Immature natural killer cell (primary cell): ENCODE measurements at regions not wholly inside any gene's neighbourhood (a gene's known extent, or its start where the extent isn't known, plus 50 kb on each side); places are given as distances from the start of the nearest gene placed in this dataset.

Experiments
- DNase-seq, 3 donors: peaks; one replicate each; pipeline ENCODE4 v3.0.0; 2022; ENCODE audit warnings: mixed read lengths in 1 of 3
- H3K27ac Mint-ChIP-seq, 6 donors: one replicate each; pipeline ENCODE4 v1.8.0; 2020; ENCODE audit warnings: mixed read lengths in 6 of 6, mild to moderate bottlenecking in 5 of 6, inconsistent platforms in 4 of 6, moderate library complexity in 3 of 6
- H3K27me3 Mint-ChIP-seq, 3 donors: one replicate each; pipeline ENCODE4 v1.8.0; 2020 to 2021; ENCODE audit warnings: low read depth in 3 of 3, mild to moderate bottlenecking in 3 of 3, mixed read lengths in 3 of 3, moderate library complexity in 3 of 3, inconsistent platforms in 1 of 3
- H3K36me3 Mint-ChIP-seq, 3 donors: one replicate each; pipeline ENCODE4 v1.8.0; 2020; ENCODE audit warnings: mixed read lengths in 3 of 3, inconsistent platforms in 2 of 3, mild to moderate bottlenecking in 2 of 3
- H3K4me1 Mint-ChIP-seq, 2 donors: one replicate each; pipeline ENCODE4 v1.8.0; 2020; ENCODE audit warnings: inconsistent platforms in 2 of 2, mild to moderate bottlenecking in 2 of 2, mixed read lengths in 2 of 2, moderate library complexity in 1 of 2
- H3K4me3 Mint-ChIP-seq, 5 donors: one replicate each; pipeline ENCODE4 v1.8.0; 2020; ENCODE audit warnings: mild to moderate bottlenecking in 5 of 5, mixed read lengths in 5 of 5, inconsistent platforms in 3 of 5, moderate library complexity in 3 of 5
- H3K9me3 Mint-ChIP-seq, 6 donors: one replicate each; pipeline ENCODE4 v1.8.0; 2020; ENCODE audit warnings: mild to moderate bottlenecking in 6 of 6, mixed read lengths in 6 of 6, inconsistent platforms in 4 of 6, moderate library complexity in 3 of 6

- Mint-ChIP-seq H3K27ac (peak overlapping the region; percentile 90 to 98 (median 94)), H3K4me3 (peak overlapping the region; percentile 42 to 80 (median 62)), H3K4me1 (peaks cover 34 to 38% of the 10 kb centered on the region in 2 donors), H3K27me3 (peaks cover 3 to 10% (median 4%) of the 10 kb centered on the region in 3 donors), H3K9me3 (peaks cover 0 to 3% (median 0%) of the 10 kb centered on the region in 6 donors), H3K36me3 (peaks cover 0 to 7% (median 3%) of the 10 kb centered on the region in 3 donors)
- DNase-seq = peak; percentile 83 to 88 (median 85)
These were observed 99.7 kb upstream of the LIPC start for GRCh38 chr15:58331913-58332675.

GRCh38 chr15:58332676-58333400 lies 99.0 kb upstream of the LIPC start:
- peaks cover 3 to 6% (median 4%) of the 10 kb centered on the region in 3 donors for H3K27me3 Mint-ChIP-seq
- H3K4me1 Mint-ChIP-seq = peaks cover 34 to 38% of the 10 kb centered on the region in 2 donors
- no peak for DNase-seq
- H3K36me3 Mint-ChIP-seq = peaks cover 0 to 7% (median 3%) of the 10 kb centered on the region in 3 donors
- peak overlapping the region; percentile 90 to 98 (median 94) for H3K27ac Mint-ChIP-seq
- peak overlapping the region in 4 of 5 donors; percentile 60 to 80 (median 66) for H3K4me3 Mint-ChIP-seq
- H3K9me3 Mint-ChIP-seq = peaks cover 0 to 3% (median 0%) of the 10 kb centered on the region in 6 donors

GRCh38 chr15:58334803-58335202 lies 97.0 kb upstream of the LIPC start:
- Mint-ChIP-seq H3K4me3 (no peak overlapping the region), H3K36me3 (peaks cover 0 to 7% (median 3%) of the 10 kb centered on the region in 3 donors), H3K4me1 (peaks cover 34 to 37% of the 10 kb centered on the region in 2 donors), H3K9me3 (peaks cover 0 to 3% (median 0%) of the 10 kb centered on the region in 6 donors), H3K27me3 (peaks cover 3 to 5% (median 4%) of the 10 kb centered on the region in 3 donors), H3K27ac (no peak overlapping the region)
- no peak for DNase-seq

GRCh38 chr15:58336161-58336560 lies 95.6 kb upstream of the LIPC start:
- peaks cover 0 to 3% (median 0%) of the 10 kb centered on the region in 6 donors for H3K9me3 Mint-ChIP-seq
- no peak overlapping the region for H3K27ac Mint-ChIP-seq
- H3K36me3 Mint-ChIP-seq = peaks cover 0 to 7% (median 3%) of the 10 kb centered on the region in 3 donors
- peaks cover 24 to 26% of the 10 kb centered on the region in 2 donors for H3K4me1 Mint-ChIP-seq
- peaks cover 3 to 7% (median 5%) of the 10 kb centered on the region in 3 donors for H3K27me3 Mint-ChIP-seq
- no peak overlapping the region for H3K4me3 Mint-ChIP-seq
- DNase-seq = no peak

- Mint-ChIP-seq H3K27ac (no peak overlapping the region), H3K9me3 (peaks cover 0 to 1% (median 0%) of the 10 kb centered on the region in 6 donors), H3K4me3 (no peak overlapping the region), H3K36me3 (no peaks in the 10 kb centered on the region), H3K4me1 (no peaks in the 10 kb centered on the region), H3K27me3 (peaks cover 2 to 3% (median 2%) of the 10 kb centered on the region in 3 donors)
- DNase-seq = no peak
These were observed 91.6 kb upstream of the LIPC start for GRCh38 chr15:58340176-58340575.

GRCh38 chr15:58342508-58342907 lies 89.3 kb upstream of the LIPC start:
- Mint-ChIP-seq H3K27ac (no peak overlapping the region), H3K36me3 (no peaks in the 10 kb centered on the region), H3K4me3 (no peak overlapping the region), H3K4me1 (no peaks in the 10 kb centered on the region), H3K27me3 (peaks cover 2 to 3% (median 2%) of the 10 kb centered on the region in 3 donors), H3K9me3 (peaks cover 0 to 2% (median 0%) of the 10 kb centered on the region in 6 donors)
- no peak for DNase-seq

GRCh38 chr15:58344213-58345070 lies 87.3 kb upstream of the LIPC start:
- peaks cover 2 to 3% (median 2%) of the 10 kb centered on the region in 3 donors for H3K27me3 Mint-ChIP-seq
- peaks cover 0 to 2% (median 0%) of the 10 kb centered on the region in 6 donors for H3K9me3 Mint-ChIP-seq
- H3K4me1 Mint-ChIP-seq = peaks cover 7 to 11% of the 10 kb centered on the region in 2 donors
- DNase-seq = no peak
- H3K4me3 Mint-ChIP-seq = no peak overlapping the region
- H3K27ac Mint-ChIP-seq = no peak overlapping the region
- peaks cover 0 to 5% (median 4%) of the 10 kb centered on the region in 3 donors for H3K36me3 Mint-ChIP-seq

GRCh38 chr15:58346361-58346760 lies 85.4 kb upstream of the LIPC start:
- Mint-ChIP-seq H3K27me3 (peaks cover 2 to 6% (median 3%) of the 10 kb centered on the region in 3 donors), H3K36me3 (peaks cover 0 to 5% (median 4%) of the 10 kb centered on the region in 3 donors), H3K9me3 (peaks cover 0 to 2% (median 0%) of the 10 kb centered on the region in 6 donors), H3K4me3 (no peak overlapping the region), H3K4me1 (peaks cover 7 to 11% of the 10 kb centered on the region in 2 donors), H3K27ac (no peak overlapping the region)
- DNase-seq = no peak

- H3K36me3 Mint-ChIP-seq = peaks cover 0 to 5% (median 4%) of the 10 kb centered on the region in 3 donors
- no peak for DNase-seq
- peaks cover 0 to 2% (median 0%) of the 10 kb centered on the region in 6 donors for H3K9me3 Mint-ChIP-seq
- H3K4me3 Mint-ChIP-seq = no peak overlapping the region
- H3K4me1 Mint-ChIP-seq = peaks cover 7 to 11% of the 10 kb centered on the region in 2 donors
- H3K27me3 Mint-ChIP-seq = peaks cover 0 to 7% (median 6%) of the 10 kb centered on the region in 3 donors
- H3K27ac Mint-ChIP-seq = peak overlapping the region in 1 of 6 donors; percentile 13
These were observed 83.5 kb upstream of the LIPC start for GRCh38 chr15:58348095-58348812.

GRCh38 chr15:58352026-58352929 lies 79.5 kb upstream of the LIPC start:
- H3K27ac Mint-ChIP-seq = no peak overlapping the region
- H3K4me1 Mint-ChIP-seq = peaks cover 7 to 11% of the 10 kb centered on the region in 2 donors
- H3K36me3 Mint-ChIP-seq = peaks cover 0 to 5% (median 4%) of the 10 kb centered on the region in 3 donors
- no peak for DNase-seq
- no peak overlapping the region for H3K4me3 Mint-ChIP-seq
- no peaks in the 10 kb centered on the region for H3K9me3 Mint-ChIP-seq
- H3K27me3 Mint-ChIP-seq = peaks cover 0 to 7% (median 6%) of the 10 kb centered on the region in 3 donors

GRCh38 chr15:58355382-58355971 lies 76.3 kb upstream of the LIPC start:
- Mint-ChIP-seq H3K4me3 (no peak overlapping the region), H3K27ac (no peak overlapping the region), H3K27me3 (peaks cover 0 to 7% (median 4%) of the 10 kb centered on the region in 3 donors), H3K4me1 (peaks cover 0 to 9% of the 10 kb centered on the region in 2 donors), H3K9me3 (no peaks in the 10 kb centered on the region), H3K36me3 (no peaks in the 10 kb centered on the region)
- no peak for DNase-seq
